SK-N-SH treated with all-trans-retinoic acid at 6 μM for 48 hours (cell line): ENCODE measurements at regions not wholly inside any gene's neighbourhood (a gene's known extent, or its start where the extent isn't known, plus 50 kb on each side); places are given as distances from the start of the nearest gene placed in this dataset.

ENCODE experiments used
- ATAC-seq: fragments of 200-7000 bp; cut with Tn5 transposase; 3 replicates; pipeline ENCODE4 v1.9.1; 2020; ENCODE audit warnings: mild to moderate bottlenecking, moderate library complexity
- ARNTL ChIP-seq: fragments of 450-650 bp; formaldehyde crosslinking; IDR thresholded peaks from 2 replicates; pipeline ENCODE4 v1.5.0; 2020; ENCODE audit warnings: low read depth, mild to moderate bottlenecking, moderate library complexity, borderline replicate concordance
- CSDC2 ChIP-seq: fragments of 250-450 bp; sonication (Bioruptor Pico); IDR thresholded peaks from 2 replicates; pipeline ENCODE4 v1.5.0; 2020; ENCODE audit warnings: mild to moderate bottlenecking, moderate library complexity
- ESRRG ChIP-seq: fragments of 250-450 bp; sonication (Bioruptor Pico); IDR thresholded peaks from 2 replicates; pipeline ENCODE4 v1.6.1; 2021; ENCODE audit warnings: mild to moderate bottlenecking
- GLIS3 ChIP-seq: fragments of 250-450 bp; sonication (Bioruptor Pico); IDR thresholded peaks from 2 replicates; pipeline ENCODE4 v1.5.0; 2020; ENCODE audit warnings: mild to moderate bottlenecking, moderate library complexity
- ISL1 ChIP-seq: fragments of 250-450 bp; sonication (Bioruptor Pico); IDR thresholded peaks from 2 replicates; pipeline ENCODE4 v2.1.2; 2022; ENCODE audit warnings: mild to moderate bottlenecking, moderate library complexity
- OSR1 ChIP-seq: fragments of 250-450 bp; sonication (Bioruptor Pico); IDR thresholded peaks from 2 replicates; pipeline ENCODE4 v1.8.0; 2022; ENCODE audit warnings: moderate library complexity, mild to moderate bottlenecking, inconsistent platforms
- PATZ1 ChIP-seq: fragments of 250-450 bp; sonication (Bioruptor Pico); IDR thresholded peaks from 2 replicates; pipeline ENCODE4 v1.8.0; 2020; ENCODE audit warnings: mild to moderate bottlenecking, moderate library complexity, borderline replicate concordance
- PPARA ChIP-seq: fragments of 250-450 bp; sonication (Bioruptor Pico); IDR thresholded peaks from 2 replicates; pipeline ENCODE4 v1.5.0; 2020; ENCODE audit warnings: mild to moderate bottlenecking, borderline replicate concordance
- RARB ChIP-seq: fragments of 250-450 bp; sonication (Bioruptor Pico); IDR thresholded peaks from 2 replicates; pipeline ENCODE4 v1.8.0; 2021; ENCODE audit warnings: mild to moderate bottlenecking, moderate library complexity
- SNAI2 ChIP-seq: fragments of 250-450 bp; sonication (Bioruptor Pico); IDR thresholded peaks from 2 replicates; pipeline ENCODE4 v1.5.0; 2020; ENCODE audit warnings: mild to moderate bottlenecking, moderate library complexity
- TCF4 ChIP-seq: fragments of 250-450 bp; sonication (Bioruptor Pico); IDR thresholded peaks from 2 replicates; pipeline ENCODE4 v1.8.0; 2021; ENCODE audit warnings: mild to moderate bottlenecking, moderate library complexity, borderline replicate concordance
- TOX ChIP-seq: fragments of 250-450 bp; sonication (Bioruptor Pico); IDR thresholded peaks from 2 replicates; pipeline ENCODE4 v1.8.0; 2021; ENCODE audit warnings: mild to moderate bottlenecking, moderate library complexity, borderline replicate concordance
- TSHZ2 ChIP-seq: fragments of 250-450 bp; sonication (Bioruptor Pico); IDR thresholded peaks from 2 replicates; pipeline ENCODE4 v1.5.0; 2020; ENCODE audit warnings: mild to moderate bottlenecking, moderate library complexity
- ZC3H10 ChIP-seq: fragments of 250-450 bp; sonication (Bioruptor Pico); IDR thresholded peaks from 2 replicates; pipeline ENCODE4 v1.5.1; 2021; ENCODE audit warnings: mild to moderate bottlenecking, moderate library complexity
- ZFP3 ChIP-seq: fragments of 250-450 bp; sonication (Bioruptor Pico); IDR thresholded peaks from 2 replicates; pipeline ENCODE4 v1.5.0; 2020; ENCODE audit warnings: mild to moderate bottlenecking, moderate library complexity
- ZFP30 ChIP-seq: fragments of 450-650 bp; formaldehyde crosslinking; IDR thresholded peaks from 2 replicates; pipeline ENCODE4 v1.5.0; 2022; ENCODE audit warnings: mild to moderate bottlenecking, moderate library complexity
- ZNF565 ChIP-seq: fragments of 450-650 bp; formaldehyde crosslinking; conservative IDR thresholded peaks from 2 replicates; pipeline ENCODE4 v1.5.0; 2020; ENCODE audit warnings: low read depth, mild to moderate bottlenecking, moderate library complexity
- ZNF70 ChIP-seq: fragments of 450-650 bp; formaldehyde crosslinking; IDR thresholded peaks from 2 replicates; pipeline ENCODE4 v1.5.0; 2020; ENCODE audit warnings: mild to moderate bottlenecking, moderate library complexity
- ZNF8 ChIP-seq: fragments of 450-650 bp; formaldehyde crosslinking; IDR thresholded peaks from 2 replicates; pipeline ENCODE4 v1.5.0; 2020; ENCODE audit warnings: mild to moderate bottlenecking, moderate library complexity
- TF ChIP-seq, protein P1 (sequence below): fragments of 250-450 bp; sonication (Bioruptor Pico); IDR thresholded peaks from 2 replicates; pipeline ENCODE4 v1.5.1; 2020; ENCODE audit warnings: low read depth, mild to moderate bottlenecking, moderate library complexity
- TF ChIP-seq, protein P2 (sequence below): fragments of 250-450 bp; sonication (Bioruptor Pico); IDR thresholded peaks from 2 replicates; pipeline ENCODE4 v1.5.1; 2021; ENCODE audit warnings: mild to moderate bottlenecking, moderate library complexity

DNA sequence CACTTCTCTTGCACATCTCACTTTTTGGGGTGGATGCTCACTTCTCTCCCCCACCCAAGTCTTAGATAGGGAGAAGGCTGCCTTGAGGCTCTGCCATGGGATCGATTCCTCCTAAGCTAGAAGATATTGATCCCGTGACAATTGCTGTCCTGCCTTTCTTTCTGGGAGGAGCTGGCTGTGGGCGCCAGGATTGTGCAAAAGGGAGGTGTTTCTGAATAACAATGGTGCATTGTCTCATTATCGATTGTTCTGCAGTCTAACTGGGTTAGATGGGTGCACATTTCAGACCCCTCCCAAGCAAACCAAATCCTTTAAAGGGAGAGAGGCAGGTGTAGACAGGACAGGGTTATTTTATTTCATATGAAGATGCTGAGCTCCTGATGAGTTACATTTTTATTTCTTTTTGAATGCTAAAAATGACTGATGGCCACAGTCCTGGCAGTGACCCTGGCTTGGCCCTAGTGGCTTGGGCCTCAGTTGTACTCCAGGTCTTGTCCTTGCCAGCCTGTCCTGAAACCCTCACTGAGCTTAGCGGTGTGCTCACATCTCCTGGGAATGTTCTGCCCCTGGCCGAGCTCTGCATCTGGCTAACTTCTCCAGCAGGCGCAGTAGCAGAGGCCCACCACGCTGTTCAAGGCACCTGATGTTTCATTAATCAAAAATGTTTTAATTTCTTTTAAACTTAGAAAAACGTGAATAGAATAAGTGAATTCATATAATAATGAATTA, 99.0 kb upstream of the KAZN start (continued):
- no peak for TF ChIP-seq TSHZ2
- TF ChIP-seq, all 23 proteins: peak for 0

- no peak for ATAC-seq
- no peak for TF ChIP-seq ISL1 (CRISPR knock-in tag)
- no peak for TF ChIP-seq ESRRG (CRISPR knock-in tag)
- TF ChIP-seq GLIS3 = no peak
- TF ChIP-seq ARNTL (CRISPR knock-in tag) = no peak
- TF ChIP-seq PATZ1 = no peak
- TF ChIP-seq ZC3H10 (CRISPR knock-in tag) = no peak
- TF ChIP-seq CSDC2 (CRISPR knock-in tag) = no peak
- no peak for TF ChIP-seq TOX (CRISPR knock-in tag)
- TF ChIP-seq ZNF8 = no peak
- TF ChIP-seq, protein P1, sequence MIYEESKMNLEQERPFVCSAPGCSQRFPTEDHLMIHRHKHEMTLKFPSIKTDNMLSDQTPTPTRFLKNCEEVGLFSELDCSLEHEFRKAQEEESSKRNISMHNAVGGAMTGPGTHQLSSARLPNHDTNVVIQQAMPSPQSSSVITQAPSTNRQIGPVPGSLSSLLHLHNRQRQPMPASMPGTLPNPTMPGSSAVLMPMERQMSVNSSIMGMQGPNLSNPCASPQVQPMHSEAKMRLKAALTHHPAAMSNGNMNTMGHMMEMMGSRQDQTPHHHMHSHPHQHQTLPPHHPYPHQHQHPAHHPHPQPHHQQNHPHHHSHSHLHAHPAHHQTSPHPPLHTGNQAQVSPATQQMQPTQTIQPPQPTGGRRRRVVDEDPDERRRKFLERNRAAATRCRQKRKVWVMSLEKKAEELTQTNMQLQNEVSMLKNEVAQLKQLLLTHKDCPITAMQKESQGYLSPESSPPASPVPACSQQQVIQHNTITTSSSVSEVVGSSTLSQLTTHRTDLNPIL = no peak
- TF ChIP-seq TSHZ2 = no peak
- no peak for TF ChIP-seq PPARA (CRISPR knock-in tag)
- TF ChIP-seq, protein P2, sequence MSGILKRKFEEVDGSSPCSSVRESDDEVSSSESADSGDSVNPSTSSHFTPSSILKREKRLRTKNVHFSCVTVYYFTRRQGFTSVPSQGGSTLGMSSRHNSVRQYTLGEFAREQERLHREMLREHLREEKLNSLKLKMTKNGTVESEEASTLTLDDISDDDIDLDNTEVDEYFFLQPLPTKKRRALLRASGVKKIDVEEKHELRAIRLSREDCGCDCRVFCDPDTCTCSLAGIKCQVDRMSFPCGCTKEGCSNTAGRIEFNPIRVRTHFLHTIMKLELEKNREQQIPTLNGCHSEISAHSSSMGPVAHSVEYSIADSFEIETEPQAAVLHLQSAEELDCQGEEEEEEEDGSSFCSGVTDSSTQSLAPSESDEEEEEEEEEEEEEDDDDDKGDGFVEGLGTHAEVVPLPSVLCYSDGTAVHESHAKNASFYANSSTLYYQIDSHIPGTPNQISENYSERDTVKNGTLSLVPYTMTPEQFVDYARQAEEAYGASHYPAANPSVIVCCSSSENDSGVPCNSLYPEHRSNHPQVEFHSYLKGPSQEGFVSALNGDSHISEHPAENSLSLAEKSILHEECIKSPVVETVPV (CRISPR knock-in tag) = no peak
- no peak for TF ChIP-seq ZNF565
- no peak for TF ChIP-seq SNAI2 (CRISPR knock-in tag)
- no peak for TF ChIP-seq ZFP30
These were observed 98.4 kb upstream of the KAZN start for GRCh38 chr1:14500041-14500440.

- no peak for ATAC-seq
These were observed 97.6 kb upstream of the KAZN start for GRCh38 chr1:14500912-14501311.

GRCh38 chr1:14504517-14504916, 94.0 kb upstream of the KAZN start:
- no peak for ATAC-seq
- TF ChIP-seq OSR1 (no peak), ZNF70 (CRISPR knock-in tag) (no peak), ZFP30 (no peak), CSDC2 (CRISPR knock-in tag) (no peak), SNAI2 (CRISPR knock-in tag) (no peak), RARB (CRISPR knock-in tag) (no peak), ZNF8 (no peak), TCF4 (CRISPR knock-in tag) (no peak), GLIS3 (no peak), TSHZ2 (no peak), ZFP3 (CRISPR knock-in tag) (no peak), ZC3H10 (CRISPR knock-in tag) (no peak), ZNF565 (no peak)
- TF ChIP-seq, protein P2 (CRISPR knock-in tag) = no peak

More at GRCh38 chr1:14500912-14501311, 97.6 kb upstream of the KAZN start:
- TF ChIP-seq CSDC2 (CRISPR knock-in tag) (no peak), TCF4 (CRISPR knock-in tag) (no peak)
